HCT116 (cell line): ENCODE measurements at regions not wholly inside any gene's neighbourhood (a gene's known extent, or its start where the extent isn't known, plus 50 kb on each side); places are given as distances from the start of the nearest gene placed in this dataset.

Experiments
- ATAC-seq: fragments of 200-7000 bp; cut with Tn5 transposase; 2 replicates; pipeline ENCODE4 v1.9.1; 2020; ENCODE audit warnings: mild to moderate bottlenecking, moderate library complexity
- BruUV-seq: library from RNA; stranded (reverse); fragments of 400-500 nt; replicated peaks from 2 replicates; lab custom pipeline; 2021; lab: Mats Ljungman, UMichigan
- CTCF ChIA-PET: fragments of 300-600 bp; sonication (Branson Sonifier 250); formaldehyde crosslinking; loops from one replicate; lab custom pipeline; 2021; ENCODE audit warnings: antibody characterized with exemption; lab: Charles Lee
- POLR2A ChIA-PET: fragments of 300-600, 350-600 bp; sonication (Branson Sonifier 250); formaldehyde crosslinking; loops from one replicate; lab custom pipeline; 2021; ENCODE audit warnings: antibody characterized with exemption; lab: Charles Lee
- RAD21 ChIA-PET, 2 experiments: fragments of 300-600 bp; sonication (Branson Sonifier 250); formaldehyde crosslinking; loops; one replicate each; lab custom pipeline; 2023; ENCODE audit warnings: low total read pairs in 2 of 2; ENCODE audit not compliant: uncharacterized antibody in 2 of 2, unreplicated experiment in 2 of 2, low non-redundant PET in 1 of 2; lab: Charles Lee
- DNase-seq: peaks from one replicate; pipeline ENCODE4 v3.0.0-alpha.2; 2010; ENCODE audit warnings: low read depth, low spot score
- H2AFZ ChIP-seq: fragments of 200-600 bp; shearing (Covaris generic), sonication (generic); 2 replicates; pipeline ENCODE4 v1.6.1; 2017; ENCODE audit warnings: low read depth, mixed run types, mixed read lengths, antibody characterized with exemption, low read length; ENCODE audit not compliant: poor library complexity, severe bottlenecking
- H3K27ac ChIP-seq: 2 replicates; pipeline ENCODE4 v1.5.1; 2012; ENCODE audit warnings: low read depth, low read length
- H3K27me3 ChIP-seq: fragments of 200-600 bp; sonication (generic); 2 replicates; pipeline ENCODE4 v1.6.1; 2016; ENCODE audit warnings: mixed run types, low read length, mixed read lengths; ENCODE audit not compliant: insufficient read depth
- H3K36me3 ChIP-seq, 2 experiments: fragments of 200-500 bp in 1 of 2; fragments of 200-600 bp in 1 of 2; sonication (Bioruptor generic) in 1 of 2; sonication (generic) in 1 of 2; 2 replicates each; pipeline versions ENCODE4 v1.5.1 to v1.6.1; 2014 to 2016; ENCODE audit warnings: low read length in 2 of 2, inconsistent platforms in 1 of 2, mixed read lengths in 1 of 2, mixed run types in 1 of 2; ENCODE audit not compliant: insufficient read depth in 2 of 2, control insufficient read depth in 1 of 2
- H3K4me1 ChIP-seq, 2 experiments: fragments of 200-600 bp in 1 of 2; sonication (generic) in 1 of 2; 2 replicates each; pipeline versions ENCODE4 v1.5.1 to v1.6.1; 2012 to 2017; ENCODE audit warnings: low read length in 2 of 2, inconsistent platforms in 1 of 2, mild to moderate bottlenecking in 1 of 2, mixed read lengths in 1 of 2, mixed run types in 1 of 2, moderate library complexity in 1 of 2; ENCODE audit not compliant: insufficient read depth in 2 of 2, control insufficient read depth in 1 of 2
- H3K4me2 ChIP-seq: fragments of 200-600 bp; sonication (generic); 2 replicates; pipeline ENCODE4 v1.6.1; 2017; ENCODE audit warnings: mixed run types, low read length, mixed read lengths
- H3K4me3 ChIP-seq, 2 experiments: fragments of 200-600 bp in 1 of 2; sonication (generic) in 1 of 2; replicated peaks in 1 of 2; 2 replicates each; pipeline ENCODE4 v1.5.1; 2011 to 2016; ENCODE audit warnings: low read length in 2 of 2, control low read depth in 1 of 2, low read depth in 1 of 2, mild to moderate bottlenecking in 1 of 2, mixed read lengths in 1 of 2, mixed run types in 1 of 2
- H3K79me2 ChIP-seq: fragments of 200-600 bp; sonication (generic); 2 replicates; pipeline ENCODE4 v1.6.1; 2017; ENCODE audit warnings: mild to moderate bottlenecking, mixed run types, low read length, moderate library complexity, mixed read lengths; ENCODE audit not compliant: insufficient read depth
- H3K9ac ChIP-seq: fragments of 200-600 bp; sonication (generic); 2 replicates; pipeline ENCODE4 v1.6.1; 2016; ENCODE audit warnings: low read length, mixed read lengths
- H3K9me2 ChIP-seq: fragments of 200-600 bp; sonication (generic), shearing (Covaris generic); 2 replicates; pipeline ENCODE4 v1.6.1; 2017; ENCODE audit warnings: mixed run types, mild to moderate bottlenecking, moderate library complexity; ENCODE audit not compliant: insufficient read depth
- H3K9me3 ChIP-seq, 2 experiments: fragments of 200-500 bp in 1 of 2; fragments of 200-600 bp in 1 of 2; sonication (Bioruptor generic) in 1 of 2; sonication (generic) in 1 of 2; 2 replicates each; pipeline ENCODE4 v1.6.1; 2014 to 2017; ENCODE audit warnings: low read length in 2 of 2, mixed read lengths in 2 of 2, inconsistent platforms in 1 of 2, low read depth in 1 of 2, mild to moderate bottlenecking in 1 of 2, mixed run types in 1 of 2, moderate library complexity in 1 of 2; ENCODE audit not compliant: control insufficient read depth in 1 of 2, insufficient read depth in 1 of 2
- H4K20me1 ChIP-seq: fragments of 200-600 bp; sonication (generic), shearing (Covaris generic); 2 replicates; pipeline ENCODE4 v1.6.1; 2017; ENCODE audit warnings: mixed run types, mild to moderate bottlenecking, moderate library complexity; ENCODE audit not compliant: insufficient read depth
- EZH2 ChIP-seq: fragments of 200-600 bp; sonication (generic); IDR thresholded peaks from 2 replicates; pipeline ENCODE4 v1.6.1; 2017; ENCODE audit warnings: antibody characterized with exemption, mixed run types
- EZH2phosphoT487 ChIP-seq: fragments of 200-600 bp; IDR thresholded peaks from 2 replicates; pipeline ENCODE4 v1.6.1; 2018; ENCODE audit warnings: antibody characterized with exemption, borderline replicate concordance
- FOSL1 ChIP-seq: IDR thresholded peaks from 2 replicates; pipeline ENCODE4 v1.6.1; 2012; ENCODE audit warnings: low read depth
- POLR2A ChIP-seq: IDR thresholded peaks from 2 replicates; pipeline ENCODE4 v1.7.0; 2011; ENCODE audit warnings: borderline replicate concordance; ENCODE audit not compliant: insufficient read depth, insufficient read length; ENCODE audit errors: extremely low read depth
- POLR2AphosphoS5 ChIP-seq: IDR thresholded peaks from 2 replicates; pipeline ENCODE4 v1.6.1; 2011; ENCODE audit warnings: mild to moderate bottlenecking, low read depth, low read length, moderate library complexity
- RAD21 ChIP-seq: IDR thresholded peaks from 2 replicates; pipeline ENCODE4 v1.6.1; 2012; ENCODE audit warnings: low read depth, mild to moderate bottlenecking
- SIN3A ChIP-seq: IDR thresholded peaks from 2 replicates; pipeline ENCODE4 v1.6.1; 2012; ENCODE audit warnings: low read depth
- SP1 ChIP-seq: IDR thresholded peaks from 2 replicates; pipeline ENCODE4 v1.6.1; 2012; ENCODE audit warnings: low read depth
- SRF ChIP-seq: IDR thresholded peaks from 2 replicates; pipeline ENCODE4 v1.6.1; 2012; ENCODE audit warnings: low read depth
- TCF7L2 ChIP-seq: IDR thresholded peaks from 2 replicates; pipeline ENCODE4 v1.7.0; 2011; ENCODE audit warnings: borderline replicate concordance, inconsistent platforms; ENCODE audit not compliant: insufficient read depth, insufficient read length; ENCODE audit errors: extremely low read depth
- ZNF274 ChIP-seq: fragments of 200-500 bp; sonication (Bioruptor generic); IDR thresholded peaks from 2 replicates; pipeline ENCODE4 v1.6.1; 2014; ENCODE audit warnings: mild to moderate bottlenecking, low read depth, low read length, inconsistent platforms
- intact Hi-C: fragments of 100-400 bp; cut with micrococcal nuclease; formaldehyde crosslinking; loops from 2 replicates; pipeline ENCODE4 v1.10.0; 2022
- TF ChIP-seq, protein P1 (sequence below): IDR thresholded peaks from 2 replicates; pipeline ENCODE4 v1.6.1; 2012; ENCODE audit warnings: low read depth
- TF ChIP-seq, protein P2 (sequence below): IDR thresholded peaks from 2 replicates; pipeline ENCODE4 v1.6.1; 2012

DNA sequence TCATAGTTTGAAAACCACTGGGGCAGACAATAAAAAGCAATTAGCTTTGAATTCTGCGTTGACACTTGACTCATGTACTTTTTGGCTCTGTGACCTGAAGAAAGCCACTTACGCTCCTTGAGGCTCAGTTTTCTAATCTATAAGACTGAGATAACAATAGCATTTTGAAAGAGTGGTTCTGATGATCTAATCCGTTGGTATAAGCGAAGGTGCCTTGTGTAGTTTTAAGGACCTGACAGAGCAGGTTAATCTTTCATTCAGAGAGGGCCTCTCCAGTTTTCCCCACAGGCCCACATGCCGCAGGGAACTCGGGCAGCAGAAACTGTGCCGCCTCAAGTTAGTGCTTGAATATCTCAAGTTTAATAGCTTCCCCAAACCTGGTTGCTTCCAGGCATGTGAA lies 306.0 kb upstream of the GBE1 start:
- POLR2A ChIA-PET = no interaction called here
- no peak for ATAC-seq
- DNase-seq = no peak
- RAD21 ChIA-PET = no interaction called here
- CTCF ChIA-PET = no interaction called here
- Histone ChIP-seq H3K4me2 (no peak overlapping the region), H3K27ac (no peak overlapping the region), H2AFZ (no peak overlapping the region), H3K4me3 (no peak overlapping the region), H4K20me1 (no peaks in the 10 kb centered on the region), H3K9me3 (no peaks in the 10 kb centered on the region), H3K4me1 (no peaks in the 10 kb centered on the region), H3K9ac (no peak overlapping the region), H3K36me3 (no peaks in the 10 kb centered on the region), H3K79me2 (no peaks in the 10 kb centered on the region; the same call in 1 of the 2 replicates), H3K9me2 (no peaks in the 10 kb centered on the region), H3K27me3 (no peaks in the 10 kb centered on the region)
- intact Hi-C loops = no loop called here
- BruUV-seq = no TSS peak
- TF ChIP-seq, protein P1, sequence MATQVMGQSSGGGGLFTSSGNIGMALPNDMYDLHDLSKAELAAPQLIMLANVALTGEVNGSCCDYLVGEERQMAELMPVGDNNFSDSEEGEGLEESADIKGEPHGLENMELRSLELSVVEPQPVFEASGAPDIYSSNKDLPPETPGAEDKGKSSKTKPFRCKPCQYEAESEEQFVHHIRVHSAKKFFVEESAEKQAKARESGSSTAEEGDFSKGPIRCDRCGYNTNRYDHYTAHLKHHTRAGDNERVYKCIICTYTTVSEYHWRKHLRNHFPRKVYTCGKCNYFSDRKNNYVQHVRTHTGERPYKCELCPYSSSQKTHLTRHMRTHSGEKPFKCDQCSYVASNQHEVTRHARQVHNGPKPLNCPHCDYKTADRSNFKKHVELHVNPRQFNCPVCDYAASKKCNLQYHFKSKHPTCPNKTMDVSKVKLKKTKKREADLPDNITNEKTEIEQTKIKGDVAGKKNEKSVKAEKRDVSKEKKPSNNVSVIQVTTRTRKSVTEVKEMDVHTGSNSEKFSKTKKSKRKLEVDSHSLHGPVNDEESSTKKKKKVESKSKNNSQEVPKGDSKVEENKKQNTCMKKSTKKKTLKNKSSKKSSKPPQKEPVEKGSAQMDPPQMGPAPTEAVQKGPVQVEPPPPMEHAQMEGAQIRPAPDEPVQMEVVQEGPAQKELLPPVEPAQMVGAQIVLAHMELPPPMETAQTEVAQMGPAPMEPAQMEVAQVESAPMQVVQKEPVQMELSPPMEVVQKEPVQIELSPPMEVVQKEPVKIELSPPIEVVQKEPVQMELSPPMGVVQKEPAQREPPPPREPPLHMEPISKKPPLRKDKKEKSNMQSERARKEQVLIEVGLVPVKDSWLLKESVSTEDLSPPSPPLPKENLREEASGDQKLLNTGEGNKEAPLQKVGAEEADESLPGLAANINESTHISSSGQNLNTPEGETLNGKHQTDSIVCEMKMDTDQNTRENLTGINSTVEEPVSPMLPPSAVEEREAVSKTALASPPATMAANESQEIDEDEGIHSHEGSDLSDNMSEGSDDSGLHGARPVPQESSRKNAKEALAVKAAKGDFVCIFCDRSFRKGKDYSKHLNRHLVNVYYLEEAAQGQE = no peak
- TF ChIP-seq EZH2phosphoT487 (no peak), SIN3A (no peak), SRF (no peak), SP1 (no peak), POLR2A (no peak), RAD21 (no peak), EZH2 (no peak), POLR2AphosphoS5 (no peak), FOSL1 (no peak), TCF7L2 (no peak), ZNF274 (no peak)
- TF ChIP-seq, protein P2, sequence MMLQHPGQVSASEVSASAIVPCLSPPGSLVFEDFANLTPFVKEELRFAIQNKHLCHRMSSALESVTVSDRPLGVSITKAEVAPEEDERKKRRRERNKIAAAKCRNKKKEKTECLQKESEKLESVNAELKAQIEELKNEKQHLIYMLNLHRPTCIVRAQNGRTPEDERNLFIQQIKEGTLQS = no peak
